Gastroesophageal sphincter (tissue), 3 donors: ENCODE measurements at regions not wholly inside any gene's neighbourhood (a gene's known extent, or its start where the extent isn't known, plus 50 kb on each side); places are given as distances from the start of the nearest gene placed in this dataset.

Experiments
- CTCF ChIP-seq, 4 experiments: fragments of 200-600 bp in 2 of 4; fragments of 450-650 bp in 2 of 4; sonication (generic) in 1 of 4; IDR thresholded peaks; one replicate each; pipeline ENCODE4 v1.5.1; 2017 to 2019; ENCODE audit warnings: antibody characterized with exemption in 4 of 4, mild to moderate bottlenecking in 2 of 4, moderate library complexity in 2 of 4
- EP300 ChIP-seq: sonication (generic); formaldehyde crosslinking; IDR thresholded peaks from one replicate; pipeline ENCODE4 v1.6.1; 2017; ENCODE audit warnings: antibody characterized with exemption, mild to moderate bottlenecking
- POLR2AphosphoS5 ChIP-seq: sonication (generic); formaldehyde crosslinking; IDR thresholded peaks from one replicate; pipeline ENCODE4 v1.6.1; 2017; ENCODE audit warnings: antibody characterized with exemption

- TF ChIP-seq EP300, result no peak
- TF ChIP-seq POLR2AphosphoS5, result no peak
- no peak for TF ChIP-seq CTCF (IDR thresholded peaks at IDR 0.05)
Observed at GRCh38 chr4:176924238-176924637, 131.5 kb upstream of the VEGFC start.
